ENCODE measurements at regions not wholly inside any gene's neighbourhood (a gene's known extent, or its start where the extent isn't known, plus 50 kb on each side); places are given as distances from the start of the nearest gene placed in this dataset.

- TF ChIP-seq ZNF436 (CRISPR knock-in tag; IDR thresholded peaks at IDR 0.05), result no peak
- no peak for TF ChIP-seq FOXO4 (CRISPR knock-in tag; IDR thresholded peaks at IDR 0.05)
- TF ChIP-seq FUS (optimal IDR thresholded peaks at IDR 0.05; ENCODE audit: low read depth, low read length), result no peak
- H3K4me2 ChIP-seq (ENCODE audit: insufficient read depth, low read length), result no peak overlapping the region
- no peaks in the 10 kb centered on the region for H3K27me3 ChIP-seq (ENCODE audit: control insufficient read depth in 2 of 2, insufficient read depth in 2 of 2, low read length in 2 of 2)
- CTCF ChIA-PET (ENCODE audit: low intra/inter-chr PET ratio), result no interaction called here
- in situ Hi-C loops (cut with MboI) (no loop called here), intact Hi-C loops (cut with micrococcal nuclease) (no loop called here)
- H4K20me1 ChIP-seq (replicated peaks; ENCODE audit: control insufficient read depth, insufficient read depth, low read length), result no peaks in the 10 kb centered on the region
- no peaks in the 10 kb centered on the region for H3K79me2 ChIP-seq (ENCODE audit: control insufficient read depth, insufficient read depth, low read length)
- H3K9ac ChIP-seq (ENCODE audit: insufficient read depth in 1 of 2, low read depth in 2 of 2, low read length in 2 of 2), result no peak overlapping the region
- no peaks in the 10 kb centered on the region for H3K36me3 ChIP-seq (ENCODE audit: control insufficient read depth, insufficient read depth, low read length)
- no peaks in the 10 kb centered on the region for H3K9me3 ChIP-seq (replicated peaks; ENCODE audit: control insufficient read depth, insufficient read depth, low read depth, low read length)
- FAIRE-seq (no peak), ATAC-seq (no peak), DNase-seq (ENCODE audit: extremely low read depth in 1 of 4, low spot score in 3 of 4) (no peak)
- H3K9me1 ChIP-seq (ENCODE audit: control insufficient read depth, insufficient read depth, low read length), result no peaks in the 10 kb centered on the region
- H3K4me1 ChIP-seq (replicated peaks in 1 of 2; ENCODE audit: control insufficient read depth in 2 of 2, insufficient read depth in 2 of 2, low read length in 2 of 2), result no peaks in the 10 kb centered on the region
- WGBS (ENCODE audit: insufficient coverage, low coverage, missing lambda C conversion rate), result 0% methylated on average over 2 of the region's 2 CpGs
- POLR2A ChIA-PET, result no interaction called here
- no peak overlapping the region for H3K4me3 ChIP-seq
- no TSS peak for BruUV-seq (replicated peaks)
- H3K27ac ChIP-seq (ENCODE audit: extremely low read depth, low read depth, low read length), result no peak overlapping the region
- H2AFZ ChIP-seq (ENCODE audit: low read depth, low read length), result no peak overlapping the region
Measured at GRCh38 chr2:237244178-237244577, 158.5 kb downstream of the COPS8 start.

DNA sequence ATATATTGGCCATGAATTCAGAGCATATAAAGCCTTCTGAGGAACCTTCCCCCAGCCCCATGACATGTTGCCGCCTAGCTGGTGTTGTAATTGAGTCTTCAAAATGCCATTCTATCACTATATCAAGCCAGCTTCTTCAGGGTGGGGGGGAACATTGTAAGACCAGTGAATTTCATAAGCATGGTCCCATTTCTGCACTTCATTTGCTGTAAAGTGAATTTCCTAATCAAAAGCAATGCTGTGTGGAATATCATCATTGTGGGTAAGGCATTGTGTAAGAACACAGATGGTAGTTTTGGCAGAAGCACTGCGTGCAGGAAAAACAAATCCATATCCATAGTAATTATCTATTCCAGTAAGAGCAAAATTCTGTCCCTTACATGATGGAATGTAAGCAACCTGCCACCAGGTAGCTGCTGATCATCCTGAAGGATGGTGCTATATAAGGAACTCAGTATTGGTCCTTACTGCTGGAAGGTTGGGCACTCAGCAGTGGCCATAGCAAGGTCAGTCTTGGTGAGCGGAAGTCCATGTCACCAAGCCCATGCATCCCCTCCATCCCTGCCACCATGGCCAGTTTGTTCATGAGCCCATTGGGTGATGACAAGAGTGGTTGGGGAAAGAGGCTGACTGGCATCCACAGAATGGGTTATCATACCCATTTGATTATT lies 159.4 kb downstream of the COPS8 start:
- no peak overlapping the region for H3K9ac ChIP-seq (ENCODE audit: insufficient read depth in 1 of 2, low read depth in 2 of 2, low read length in 2 of 2)
- H3K4me1 ChIP-seq (replicated peaks in 1 of 2; ENCODE audit: control insufficient read depth in 2 of 2, insufficient read depth in 2 of 2, low read length in 2 of 2), result no peaks in the 10 kb centered on the region
- no peaks in the 10 kb centered on the region for H4K20me1 ChIP-seq (replicated peaks; ENCODE audit: control insufficient read depth, insufficient read depth, low read length)
- H3K27me3 ChIP-seq (ENCODE audit: control insufficient read depth in 2 of 2, insufficient read depth in 2 of 2, low read length in 2 of 2), result no peaks in the 10 kb centered on the region
- in situ Hi-C loops (cut with MboI) (no loop called here), intact Hi-C loops (cut with micrococcal nuclease) (no loop called here)
- ATAC-seq, result no peak
- H3K9me3 ChIP-seq (replicated peaks; ENCODE audit: control insufficient read depth, insufficient read depth, low read depth, low read length), result no peaks in the 10 kb centered on the region
- DNase-seq (ENCODE audit: extremely low read depth in 1 of 4, low spot score in 3 of 4), result no peak
- no peaks in the 10 kb centered on the region for H3K79me2 ChIP-seq (ENCODE audit: control insufficient read depth, insufficient read depth, low read length)
- H3K4me2 ChIP-seq (ENCODE audit: insufficient read depth, low read length), result no peak overlapping the region
- no peak overlapping the region for H3K4me3 ChIP-seq
- no peak overlapping the region for H2AFZ ChIP-seq (ENCODE audit: low read depth, low read length)
- BruUV-seq (replicated peaks), result no TSS peak
- 0% methylated on average over 3 of the region's 3 CpGs for WGBS (ENCODE audit: insufficient coverage, low coverage, missing lambda C conversion rate)
- POLR2A ChIA-PET, result no interaction called here
- CTCF ChIA-PET (ENCODE audit: low intra/inter-chr PET ratio), result no interaction called here
- no peaks in the 10 kb centered on the region for H3K9me1 ChIP-seq (ENCODE audit: control insufficient read depth, insufficient read depth, low read length)
- H3K27ac ChIP-seq (ENCODE audit: extremely low read depth, low read depth, low read length), result no peak overlapping the region
- H3K36me3 ChIP-seq (ENCODE audit: control insufficient read depth, insufficient read depth, low read length), result no peaks in the 10 kb centered on the region
- FAIRE-seq, result no peak
- TF ChIP-seq RUNX1 (IDR thresholded peaks at IDR 0.05; ENCODE audit: low read depth), result no peak
- TF ChIP-seq ARHGAP35 (IDR thresholded peaks at IDR 0.05; ENCODE audit: partially characterized antibody), result no peak
- no peak for TF ChIP-seq CBFB (CRISPR knock-in tag; IDR thresholded peaks at IDR 0.05)
- TF ChIP-seq PRMT5 (CRISPR knock-in tag; IDR thresholded peaks at IDR 0.05), result no peak
- TF ChIP-seq FOXJ2 (tag; IDR thresholded peaks at IDR 0.05), result no peak
- no peak for TF ChIP-seq CREM (IDR thresholded peaks at IDR 0.05; ENCODE audit: low read depth)
- no peak for TF ChIP-seq NONO (IDR thresholded peaks at IDR 0.05; ENCODE audit: low read depth in 2 of 2, low read length in 1 of 2)
